H9 (cell line): ENCODE measurements at regions not wholly inside any gene's neighbourhood (a gene's known extent, or its start where the extent isn't known, plus 50 kb on each side); places are given as distances from the start of the nearest gene placed in this dataset.

Experiments
- DNase-seq: peaks from one replicate; pipeline ENCODE4 v3.0.0-alpha.2; 2017
- H2AFZ ChIP-seq: one replicate; pipeline ENCODE4 v1.6.1; 2013; ENCODE audit warnings: mild to moderate bottlenecking, low read length, control low read depth, moderate library complexity
- H2AK5ac ChIP-seq: 2 replicates; pipeline ENCODE4 v1.6.1; 2013; ENCODE audit warnings: low read length, control low read depth, mixed read lengths; ENCODE audit not compliant: insufficient read length
- H2BK120ac ChIP-seq: one replicate; pipeline ENCODE4 v1.6.1; 2013; ENCODE audit warnings: low read depth, mild to moderate bottlenecking, low read length, control low read depth, inconsistent platforms; ENCODE audit not compliant: poor library complexity, severe bottlenecking
- H2BK12ac ChIP-seq: 2 replicates; pipeline ENCODE4 v1.6.1; 2013; ENCODE audit warnings: low read length, control low read depth, mixed read lengths, low read depth; ENCODE audit not compliant: insufficient read length
- H2BK15ac ChIP-seq: 2 replicates; pipeline ENCODE4 v1.6.1; 2013; ENCODE audit warnings: low read depth, low read length, control low read depth
- H2BK20ac ChIP-seq: one replicate; pipeline ENCODE4 v1.6.1; 2013; ENCODE audit warnings: low read depth, mild to moderate bottlenecking, low read length, control low read depth, inconsistent platforms; ENCODE audit not compliant: poor library complexity, severe bottlenecking
- H2BK5ac ChIP-seq: 2 replicates; pipeline ENCODE4 v1.6.1; 2013; ENCODE audit warnings: low read length, control low read depth, mixed read lengths; ENCODE audit not compliant: insufficient read length
- H3K14ac ChIP-seq: 2 replicates; pipeline ENCODE4 v1.6.1; 2013; ENCODE audit warnings: low read length, control low read depth; ENCODE audit not compliant: insufficient read depth
- H3K18ac ChIP-seq: 2 replicates; pipeline ENCODE4 v1.6.1; 2013; ENCODE audit warnings: low read depth, mild to moderate bottlenecking, mixed read lengths, low read length, control low read depth; ENCODE audit not compliant: insufficient read length
- H3K23ac ChIP-seq: 2 replicates; pipeline ENCODE4 v1.6.1; 2013; ENCODE audit warnings: low read length, control low read depth, mixed read lengths, low read depth; ENCODE audit not compliant: insufficient read length
- H3K23me2 ChIP-seq: 2 replicates; pipeline ENCODE4 v1.6.1; 2013; ENCODE audit warnings: low read depth, mild to moderate bottlenecking, mixed read lengths, low read length, control low read depth; ENCODE audit not compliant: insufficient read length, poor library complexity, severe bottlenecking
- H3K27ac ChIP-seq: 2 replicates; pipeline ENCODE4 v1.5.1; 2013; ENCODE audit warnings: low read length, control low read depth, mixed read lengths, low read depth; ENCODE audit not compliant: insufficient read length
- H3K27me3 ChIP-seq: 2 replicates; pipeline ENCODE4 v1.6.1; 2013; ENCODE audit warnings: low read length, control low read depth, inconsistent platforms; ENCODE audit not compliant: insufficient read depth
- H3K4ac ChIP-seq: 2 replicates; pipeline ENCODE4 v1.6.1; 2013; ENCODE audit warnings: low read depth, mild to moderate bottlenecking, control low read depth, inconsistent platforms, low read length, moderate library complexity
- H3K4me1 ChIP-seq: 2 replicates; pipeline ENCODE4 v1.6.1; 2013; ENCODE audit warnings: low read length, control low read depth, inconsistent platforms; ENCODE audit not compliant: insufficient read depth
- H3K4me2 ChIP-seq: 2 replicates; pipeline ENCODE4 v1.6.1; 2013; ENCODE audit warnings: low read length, control low read depth, mixed read lengths; ENCODE audit not compliant: insufficient read length, insufficient read depth
- H3K56ac ChIP-seq: 2 replicates; pipeline ENCODE4 v1.6.1; 2013; ENCODE audit warnings: low read depth, mild to moderate bottlenecking, mixed read lengths, low read length, control low read depth; ENCODE audit not compliant: insufficient read length
- H3K79me1 ChIP-seq: 2 replicates; pipeline ENCODE4 v1.6.1; 2013; ENCODE audit warnings: low read depth, mild to moderate bottlenecking, moderate library complexity, low read length, control low read depth, inconsistent platforms; ENCODE audit not compliant: insufficient read depth, poor library complexity, severe bottlenecking
- H3K79me2 ChIP-seq: 2 replicates; pipeline ENCODE4 v1.6.1; 2013; ENCODE audit warnings: low read length, control low read depth, inconsistent platforms; ENCODE audit not compliant: insufficient read depth
- H3K9ac ChIP-seq: 2 replicates; pipeline ENCODE4 v1.6.1; 2013; ENCODE audit warnings: low read length, control low read depth, mixed read lengths; ENCODE audit not compliant: insufficient read length; ENCODE audit errors: extremely low read depth
- H3K9me3 ChIP-seq: one replicate; pipeline ENCODE4 v1.6.1; 2013; ENCODE audit warnings: low read depth, low read length, inconsistent platforms; ENCODE audit not compliant: control insufficient read depth
- H3T11ph ChIP-seq: one replicate; pipeline ENCODE4 v1.6.1; 2013; ENCODE audit warnings: mild to moderate bottlenecking, low read length, control low read depth, inconsistent platforms
- H4K20me1 ChIP-seq: one replicate; pipeline ENCODE4 v1.6.1; 2013; ENCODE audit not compliant: control insufficient read depth, insufficient read length, insufficient read depth
- H4K5ac ChIP-seq: 2 replicates; pipeline ENCODE4 v1.6.1; 2013; ENCODE audit warnings: low read depth, mild to moderate bottlenecking, mixed read lengths, low read length, control low read depth; ENCODE audit not compliant: insufficient read length
- H4K8ac ChIP-seq: replicated peaks from 2 replicates; pipeline ENCODE4 v1.6.1; 2013; ENCODE audit warnings: low read length, control low read depth, mixed read lengths, low read depth; ENCODE audit not compliant: insufficient read length
- H4K91ac ChIP-seq: 2 replicates; pipeline ENCODE4 v1.6.1; 2013; ENCODE audit warnings: low read depth, mild to moderate bottlenecking, moderate library complexity, mixed read lengths, low read length, control low read depth; ENCODE audit not compliant: insufficient read length
- H3K27ac Mint-ChIP-seq, 3 experiments: 2 replicates in 2 of 3; 3 replicates in 1 of 3; pipeline ENCODE4 v1.8.0; 2020 to 2021; ENCODE audit warnings: mixed read lengths in 3 of 3, mild to moderate bottlenecking in 1 of 3, moderate library complexity in 1 of 3
- H3K27me3 Mint-ChIP-seq: 2 replicates; pipeline ENCODE4 v1.8.0; 2021; ENCODE audit warnings: low read depth, mild to moderate bottlenecking, moderate library complexity, mixed read lengths
- H3K36me3 Mint-ChIP-seq, 3 experiments: 2 replicates in 2 of 3; 3 replicates in 1 of 3; pipeline ENCODE4 v1.8.0; 2020 to 2021; ENCODE audit warnings: low read depth in 3 of 3, mixed read lengths in 3 of 3; ENCODE audit not compliant: insufficient read depth in 1 of 3
- H3K4me1 Mint-ChIP-seq, 2 experiments: 2 replicates each; pipeline ENCODE4 v1.8.0; 2020; ENCODE audit warnings: mixed read lengths in 2 of 2
- H3K4me3 Mint-ChIP-seq, 2 experiments: 2 replicates in 1 of 2; 3 replicates in 1 of 2; pipeline ENCODE4 v1.8.0; 2020 to 2021; ENCODE audit warnings: mild to moderate bottlenecking in 2 of 2, mixed read lengths in 2 of 2, moderate library complexity in 1 of 2
- H3K9me3 Mint-ChIP-seq, 2 experiments: 2 replicates in 1 of 2; 3 replicates in 1 of 2; pipeline ENCODE4 v1.8.0; 2020; ENCODE audit warnings: mild to moderate bottlenecking in 2 of 2, mixed read lengths in 2 of 2, moderate library complexity in 1 of 2
- CTCF ChIP-seq: fragments of 200-600 bp; sonication (generic); conservative IDR thresholded peaks from 3 replicates; pipeline ENCODE4 v1.8.0; 2021; ENCODE audit warnings: antibody characterized with exemption, mild to moderate bottlenecking
- WGBS: extraction: QIAGEN DNeasy Blood & Tissue Kit; methylation state at CpG from one replicate; pipeline ENCODE4 v1.1.7; 2013; ENCODE audit warnings: missing lambda C conversion rate, low lambda C conversion rate, mixed read lengths; ENCODE audit not compliant: insufficient read length; ENCODE audit errors: extremely low coverage; 5-methylcytosine and 5-hydroxymethylcytosine counted together

GRCh38 chr4:28883211-28883610, 1837.0 kb upstream of the PCDH7 start:
- no peaks in the 10 kb centered on the region for H3K27me3 ChIP-seq
- no peak overlapping the region for H2BK5ac ChIP-seq
- H4K20me1 ChIP-seq: no peaks in the 10 kb centered on the region
- H3K4ac ChIP-seq: no peak overlapping the region
- no peak overlapping the region for H3K56ac ChIP-seq
- H3K27ac ChIP-seq: no peak overlapping the region
- no peak overlapping the region for H3K23ac ChIP-seq
- Mint-ChIP-seq H3K4me3 (no peak overlapping the region), H3K9me3 (no peaks in the 10 kb centered on the region), H3K27me3 (no peaks in the 10 kb centered on the region), H3K36me3 (no peaks in the 10 kb centered on the region), H3K27ac (no peak overlapping the region), H3K4me1 (peaks cover 0 to 3% of the 10 kb centered on the region in 2 experiments; a peak in 1 of 4 replicates)
- no CpG with 5 or more reads among the region's 2 CpGs for WGBS
- H2AK5ac ChIP-seq: no peak overlapping the region
- no peaks in the 10 kb centered on the region for H3K23me2 ChIP-seq
- DNase-seq: no peak
- no peak overlapping the region for H3K9ac ChIP-seq
- no peaks in the 10 kb centered on the region for H3K9me3 ChIP-seq
- no peak overlapping the region for H2AFZ ChIP-seq
- no peak overlapping the region for H3K14ac ChIP-seq
- no peaks in the 10 kb centered on the region for H3K79me1 ChIP-seq
- H2BK12ac ChIP-seq: no peak overlapping the region
- no peaks in the 10 kb centered on the region for H3K79me2 ChIP-seq
- H3T11ph ChIP-seq: no peak overlapping the region
- H3K18ac ChIP-seq: no peak overlapping the region
- no peak overlapping the region for H4K5ac ChIP-seq
- H2BK15ac ChIP-seq: no peak overlapping the region
- TF ChIP-seq CTCF: no peak
- no peaks in the 10 kb centered on the region for H3K4me1 ChIP-seq
- H3K4me2 ChIP-seq: no peak overlapping the region
- no peak overlapping the region for H2BK120ac ChIP-seq
- no peak overlapping the region for H2BK20ac ChIP-seq
- H4K91ac ChIP-seq: no peak overlapping the region
- H4K8ac ChIP-seq: no peak overlapping the region
